OCI-LY3 (cell line): ENCODE measurements at regions not wholly inside any gene's neighbourhood (a gene's known extent, or its start where the extent isn't known, plus 50 kb on each side); places are given as distances from the start of the nearest gene placed in this dataset.

Source experiments
- EZH2phosphoT487 ChIP-seq: fragments of 200-600 bp; shearing (Covaris generic); IDR thresholded peaks from 2 replicates; pipeline ENCODE4 v1.6.1; 2018; ENCODE audit warnings: antibody characterized with exemption, mixed run types, low read depth
- TF ChIP-seq, protein P1 (sequence below): fragments of 200-600, 300-600 bp; sonication (generic); IDR thresholded peaks from 2 replicates; pipeline ENCODE4 v1.5.1; 2014; ENCODE audit warnings: antibody characterized with exemption, low read length, low read depth

DNA sequence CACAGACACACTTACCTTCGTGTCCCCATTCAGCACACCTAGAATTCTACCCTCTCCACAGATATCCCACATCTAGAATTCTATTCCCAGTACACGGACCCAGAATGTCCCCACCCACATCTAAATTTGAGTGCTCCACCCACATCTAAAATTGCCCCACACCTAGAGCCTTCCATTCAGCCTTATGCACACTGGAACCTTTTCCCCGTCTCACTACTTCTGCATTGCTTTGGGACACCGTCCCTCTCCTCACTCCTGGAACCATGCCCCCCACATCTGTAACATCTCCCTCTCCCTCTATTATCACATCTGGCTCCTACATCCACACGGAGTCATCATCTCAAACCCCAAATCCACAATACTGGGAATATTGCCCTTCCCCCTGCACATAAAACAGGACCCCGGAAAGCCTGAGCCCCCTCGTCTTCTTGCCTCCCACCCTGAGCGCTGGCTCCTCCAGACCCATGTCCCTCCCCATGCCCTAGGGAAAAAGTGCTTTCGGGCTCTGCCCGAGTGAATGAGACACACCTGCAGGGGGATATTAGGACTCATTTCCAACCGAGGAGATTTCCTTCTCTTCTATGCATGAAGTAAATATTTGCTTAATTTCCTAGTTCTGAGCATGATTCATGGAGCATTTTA lies 125.8 kb upstream of the UNC5B start:
- TF ChIP-seq, protein P1, sequence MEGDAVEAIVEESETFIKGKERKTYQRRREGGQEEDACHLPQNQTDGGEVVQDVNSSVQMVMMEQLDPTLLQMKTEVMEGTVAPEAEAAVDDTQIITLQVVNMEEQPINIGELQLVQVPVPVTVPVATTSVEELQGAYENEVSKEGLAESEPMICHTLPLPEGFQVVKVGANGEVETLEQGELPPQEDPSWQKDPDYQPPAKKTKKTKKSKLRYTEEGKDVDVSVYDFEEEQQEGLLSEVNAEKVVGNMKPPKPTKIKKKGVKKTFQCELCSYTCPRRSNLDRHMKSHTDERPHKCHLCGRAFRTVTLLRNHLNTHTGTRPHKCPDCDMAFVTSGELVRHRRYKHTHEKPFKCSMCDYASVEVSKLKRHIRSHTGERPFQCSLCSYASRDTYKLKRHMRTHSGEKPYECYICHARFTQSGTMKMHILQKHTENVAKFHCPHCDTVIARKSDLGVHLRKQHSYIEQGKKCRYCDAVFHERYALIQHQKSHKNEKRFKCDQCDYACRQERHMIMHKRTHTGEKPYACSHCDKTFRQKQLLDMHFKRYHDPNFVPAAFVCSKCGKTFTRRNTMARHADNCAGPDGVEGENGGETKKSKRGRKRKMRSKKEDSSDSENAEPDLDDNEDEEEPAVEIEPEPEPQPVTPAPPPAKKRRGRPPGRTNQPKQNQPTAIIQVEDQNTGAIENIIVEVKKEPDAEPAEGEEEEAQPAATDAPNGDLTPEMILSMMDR: no peak
- no peak for TF ChIP-seq EZH2phosphoT487
